HG03520 (cell line): ENCODE measurements at regions not wholly inside any gene's neighbourhood (a gene's known extent, or its start where the extent isn't known, plus 50 kb on each side); places are given as distances from the start of the nearest gene placed in this dataset.
"Not testable (repeated sequence)": the region's sequence is repeated elsewhere in the genome, so short reads cannot be mapped to it uniquely, and the experiment has no call there.

Experiments
- ATAC-seq: cut with Tn5 transposase; IDR thresholded peaks from one replicate; pipeline ENCODE4 v1.9.1; 2021; ENCODE audit warnings: mild to moderate bottlenecking, moderate library complexity; ENCODE audit not compliant: unreplicated experiment

DNA sequence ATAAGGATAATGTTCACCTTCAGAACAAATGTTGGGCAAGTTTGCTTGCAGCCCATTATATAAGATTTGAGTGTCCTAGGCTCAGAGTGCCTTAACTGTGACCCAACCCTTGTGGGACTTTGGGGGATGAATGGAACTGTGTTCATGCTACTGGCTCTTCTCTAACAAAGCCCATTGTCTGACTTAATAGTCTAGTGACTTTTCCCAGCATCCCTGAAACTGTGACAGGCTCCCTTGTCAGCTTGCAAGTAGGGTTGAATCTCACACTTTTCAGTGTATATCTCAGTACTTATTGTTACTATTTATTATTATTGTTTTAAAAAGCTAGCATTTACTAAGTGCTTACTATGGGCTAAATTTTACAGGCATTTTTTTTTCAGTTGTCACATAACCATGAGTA, 1488.2 kb downstream of the KHDRBS2 start:
- ATAC-seq: not testable (repeated sequence)

DNA sequence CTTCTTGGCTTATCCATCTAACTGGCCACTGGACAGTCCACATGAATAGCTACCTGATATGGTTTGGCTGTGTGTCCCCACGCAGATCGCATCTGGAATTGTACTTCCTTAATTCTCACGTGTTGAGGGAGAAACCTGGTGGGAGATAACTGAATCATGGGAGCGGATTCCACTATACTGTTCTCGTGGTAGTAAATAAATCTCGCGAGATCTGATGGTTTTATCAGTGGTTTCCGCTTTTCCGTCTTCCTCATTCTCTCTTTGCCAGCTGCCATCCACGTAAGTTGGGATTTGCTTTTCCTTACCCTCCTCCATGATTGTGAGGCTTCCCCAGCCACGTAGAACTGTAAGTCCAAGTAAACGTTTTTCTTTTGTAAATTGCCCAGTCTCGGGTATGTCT, 1496.4 kb downstream of the KHDRBS2 start:
- not testable (repeated sequence) for ATAC-seq

GRCh38 chr6:60782698-60783464, 1503.1 kb downstream of the KHDRBS2 start:
- not testable (repeated sequence) for ATAC-seq

DNA sequence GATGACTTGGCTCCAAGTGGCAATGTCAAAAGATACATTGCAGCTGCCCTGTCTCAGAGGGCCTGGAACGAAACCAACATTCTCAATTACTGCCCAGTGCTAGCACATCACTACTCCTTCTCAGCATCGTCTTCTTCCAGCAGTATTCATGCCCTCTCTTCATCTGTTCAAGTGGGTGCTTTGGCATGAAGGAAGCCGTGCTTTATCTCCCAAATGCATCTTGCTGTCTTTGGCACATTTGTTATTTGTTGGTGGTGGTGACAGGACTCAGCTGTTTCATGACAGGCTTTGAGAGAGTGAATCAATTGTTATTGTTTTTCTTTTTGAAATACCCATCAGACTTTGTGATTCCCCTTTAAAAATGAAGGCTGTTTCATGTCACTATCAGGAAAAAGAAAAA, 1506.4 kb downstream of the KHDRBS2 start:
- not testable (repeated sequence) for ATAC-seq

DNA sequence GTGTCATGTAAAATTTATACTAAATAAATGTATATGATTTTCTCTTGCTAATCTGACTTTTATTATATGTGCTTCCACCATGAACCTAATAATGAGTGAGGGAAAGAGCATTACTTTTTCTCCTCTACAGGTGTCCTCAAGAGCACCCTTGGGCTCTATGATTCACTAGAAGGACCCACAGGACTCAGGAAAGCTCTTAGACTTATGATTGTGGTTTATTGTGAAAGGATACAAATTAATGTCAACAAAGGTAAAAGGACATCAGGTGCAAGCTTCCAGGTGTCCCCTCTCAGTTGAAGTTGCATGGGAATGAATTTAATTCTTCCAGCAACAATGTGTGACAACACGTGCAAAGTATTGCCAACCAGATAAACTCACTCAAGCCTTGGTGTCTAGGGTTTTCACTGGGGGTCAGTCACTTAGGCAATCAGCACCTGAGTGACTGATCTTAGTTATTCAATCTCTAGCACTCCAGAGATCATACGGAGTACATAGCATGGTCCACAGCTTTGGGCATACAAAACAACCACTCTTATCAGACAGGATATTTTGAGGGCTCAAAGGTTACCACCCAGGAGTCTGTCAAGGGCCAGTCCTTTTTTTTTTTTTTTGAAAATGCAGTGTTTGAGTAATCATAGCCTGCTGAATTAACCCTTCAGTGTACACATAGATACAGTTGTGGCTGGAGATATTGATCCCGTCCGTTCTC, 1518.1 kb downstream of the KHDRBS2 start:
- ATAC-seq: not testable (repeated sequence)

GRCh38 chr6:60765331-60765730, 1520.7 kb downstream of the KHDRBS2 start:
- not testable (repeated sequence) for ATAC-seq

- not testable (repeated sequence) for ATAC-seq
These were observed 1522.5 kb downstream of the KHDRBS2 start for GRCh38 chr6:60763464-60764080.

GRCh38 chr6:60760928-60761327, 1525.1 kb downstream of the KHDRBS2 start:
- ATAC-seq: not testable (repeated sequence)

- not testable (repeated sequence) for ATAC-seq
These were observed 1526.7 kb downstream of the KHDRBS2 start for GRCh38 chr6:60759149-60759825.

DNA sequence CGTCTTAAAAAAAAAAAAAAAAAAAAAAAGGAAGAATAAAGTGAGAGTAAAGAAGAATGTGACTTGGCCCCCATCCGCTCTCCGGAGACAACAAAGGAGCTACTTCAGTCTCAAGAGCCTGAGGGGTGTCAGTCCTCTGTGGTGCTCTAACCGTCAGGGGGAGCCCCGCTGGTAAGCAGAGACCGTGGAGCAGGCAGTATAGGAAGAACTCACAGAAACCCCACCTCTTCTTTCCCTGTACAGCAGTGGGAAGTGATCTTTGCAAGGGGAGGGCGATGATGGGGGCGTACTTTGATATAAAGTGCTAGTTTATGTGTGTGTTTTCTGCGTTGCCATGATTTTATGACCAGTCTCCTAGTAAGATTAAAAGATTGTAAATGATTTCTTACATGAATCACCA, 1527.3 kb downstream of the KHDRBS2 start:
- not testable (repeated sequence) for ATAC-seq

DNA sequence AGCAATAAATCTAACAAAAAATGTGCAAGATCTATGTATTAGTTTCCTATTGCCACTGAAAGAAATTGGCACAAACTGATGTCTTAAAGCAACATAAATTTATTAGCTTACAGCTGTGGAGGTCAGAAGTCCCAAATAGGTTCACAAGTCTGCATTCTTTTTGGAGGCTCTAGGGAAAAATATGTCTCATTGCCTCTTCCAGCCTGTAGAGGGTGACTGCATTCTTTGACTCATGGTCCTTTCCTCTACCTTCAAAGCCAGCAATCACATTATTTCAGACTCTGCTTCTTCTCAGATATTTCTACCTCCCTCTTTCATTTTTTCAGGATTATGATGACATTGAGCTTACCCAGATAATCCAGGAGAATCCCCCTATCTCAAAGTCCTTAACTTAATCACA, 1531.1 kb downstream of the KHDRBS2 start:
- ATAC-seq: no peak

DNA sequence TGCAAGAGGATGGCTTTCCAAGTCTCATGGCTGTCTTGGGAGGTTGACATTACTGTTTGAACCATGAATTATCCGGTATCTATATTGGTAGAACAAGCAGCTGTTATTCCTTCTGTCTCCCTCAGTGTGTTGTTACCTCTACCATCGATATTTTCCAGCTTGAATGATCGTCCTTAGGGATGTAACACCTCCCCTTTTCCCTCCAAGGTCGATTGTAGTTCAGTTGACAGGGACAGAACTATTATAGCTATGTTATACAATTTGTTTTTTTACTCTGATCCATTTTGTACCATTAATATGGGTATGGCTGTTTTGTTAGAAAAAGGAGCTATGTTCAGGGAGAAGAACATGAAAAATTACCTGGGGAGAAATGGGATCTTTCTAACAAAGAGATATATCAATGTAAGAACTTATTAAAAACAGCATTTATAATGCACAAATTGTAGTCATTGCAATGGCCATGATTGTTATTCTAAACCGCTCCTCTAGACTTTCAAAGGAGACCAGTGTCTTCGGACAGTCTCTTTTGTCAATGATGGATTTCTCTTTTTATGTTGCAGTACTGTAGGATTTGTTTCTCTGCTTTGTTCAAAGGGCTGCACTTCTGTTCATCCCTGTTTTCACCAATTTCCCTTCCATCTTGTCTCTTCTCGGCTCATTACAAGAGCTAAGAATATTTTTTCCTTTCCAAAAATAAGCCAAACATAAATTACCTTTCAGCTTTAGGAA, 1535.5 kb downstream of the KHDRBS2 start:
- ATAC-seq: not testable (repeated sequence)

GRCh38 chr6:60747765-60748556, 1538.1 kb downstream of the KHDRBS2 start:
- not testable (repeated sequence) for ATAC-seq

GRCh38 chr6:60737764-60738425, 1548.1 kb downstream of the KHDRBS2 start:
- ATAC-seq: peak; percentile 83

- ATAC-seq: not testable (repeated sequence)
These were observed 1548.7 kb downstream of the KHDRBS2 start for GRCh38 chr6:60737315-60737714.

GRCh38 chr6:60723935-60724334, 1562.1 kb downstream of the KHDRBS2 start:
- not testable (repeated sequence) for ATAC-seq

- ATAC-seq: no peak
These were observed 1590.8 kb downstream of the KHDRBS2 start for GRCh38 chr6:60695232-60695631.

GRCh38 chr6:60687085-60687484, 1598.9 kb downstream of the KHDRBS2 start:
- ATAC-seq: no peak

DNA sequence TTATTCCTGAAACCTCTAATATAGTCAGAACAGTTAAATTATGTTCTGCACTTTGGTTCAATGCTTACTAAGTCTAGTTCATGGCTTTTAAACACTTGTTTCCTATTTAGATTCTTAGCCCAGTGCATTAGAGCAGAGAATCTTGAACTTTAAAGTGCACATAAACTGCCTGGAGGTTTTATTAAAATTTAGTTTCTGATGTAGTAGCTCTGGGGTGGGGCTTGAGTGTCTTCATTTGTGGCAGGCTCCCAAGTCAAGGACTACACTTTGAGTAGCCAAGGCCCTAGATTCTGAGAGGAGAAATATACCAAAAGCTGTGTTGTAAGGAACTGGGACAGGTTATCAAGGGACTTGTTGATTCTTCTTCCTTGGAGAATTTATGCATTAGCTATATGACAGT, 1604.2 kb downstream of the KHDRBS2 start:
- no peak for ATAC-seq
